HG03521 (cell line): ENCODE measurements at regions not wholly inside any gene's neighbourhood (a gene's known extent, or its start where the extent isn't known, plus 50 kb on each side); places are given as distances from the start of the nearest gene placed in this dataset.
"Not testable (repeated sequence)": the region's sequence is repeated elsewhere in the genome, so short reads cannot be mapped to it uniquely, and the experiment has no call there.

Experiments used
- ATAC-seq: cut with Tn5 transposase; IDR thresholded peaks from one replicate; pipeline ENCODE4 v1.9.1; 2021; ENCODE audit warnings: mild to moderate bottlenecking, moderate library complexity; ENCODE audit not compliant: unreplicated experiment

- no peak for ATAC-seq
Measured at GRCh38 chr6:113750151-113750855, 106.8 kb upstream of the MARCKS start.

- no peak for ATAC-seq
Measured at GRCh38 chr6:113754291-113754690, 102.9 kb upstream of the MARCKS start.

- peak; percentile 71 for ATAC-seq
Measured at GRCh38 chr6:113755449-113756289, 101.5 kb upstream of the MARCKS start.

- ATAC-seq, result no peak
Measured at GRCh38 chr6:113756290-113756665, 100.9 kb upstream of the MARCKS start.

GRCh38 chr6:113758214-113758613 lies 98.9 kb upstream of the MARCKS start:
- no peak for ATAC-seq

GRCh38 chr6:113758826-113759574 lies 98.1 kb upstream of the MARCKS start:
- ATAC-seq, result no peak

- ATAC-seq, result no peak
Measured at GRCh38 chr6:113762641-113763040, 94.5 kb upstream of the MARCKS start.

GRCh38 chr6:113763311-113763766 lies 93.8 kb upstream of the MARCKS start:
- no peak for ATAC-seq

GRCh38 chr6:113763876-113764275 lies 93.3 kb upstream of the MARCKS start:
- ATAC-seq, result no peak

GRCh38 chr6:113765909-113766308 lies 91.2 kb upstream of the MARCKS start:
- no peak for ATAC-seq

- ATAC-seq, result no peak
Measured at GRCh38 chr6:113767985-113768384, 89.2 kb upstream of the MARCKS start.

- ATAC-seq, result no peak
Measured at GRCh38 chr6:113772961-113773360, 84.2 kb upstream of the MARCKS start.

- ATAC-seq, result no peak
Measured at GRCh38 chr6:113774127-113774825, 82.9 kb upstream of the MARCKS start.

GRCh38 chr6:113776998-113777397 lies 80.1 kb upstream of the MARCKS start:
- no peak for ATAC-seq

- no peak for ATAC-seq
Measured at GRCh38 chr6:113777601-113778000, 79.5 kb upstream of the MARCKS start.

- no peak for ATAC-seq
Measured at GRCh38 chr6:113779656-113780055, 77.5 kb upstream of the MARCKS start.

GRCh38 chr6:113782636-113783035 lies 74.5 kb upstream of the MARCKS start:
- no peak for ATAC-seq

GRCh38 chr6:113786168-113786567 lies 71.0 kb upstream of the MARCKS start:
- ATAC-seq, result no peak

- no peak for ATAC-seq
Measured at GRCh38 chr6:113788586-113788985, 68.6 kb upstream of the MARCKS start.

- ATAC-seq, result not testable (repeated sequence)
Measured at GRCh38 chr6:113791225-113791624, 65.9 kb upstream of the MARCKS start.

- ATAC-seq, result not testable (repeated sequence)
Measured at GRCh38 chr6:113795371-113795770, 61.8 kb upstream of the MARCKS start.
